HL-60 (cell line): ENCODE measurements at regions not wholly inside any gene's neighbourhood (a gene's known extent, or its start where the extent isn't known, plus 50 kb on each side); places are given as distances from the start of the nearest gene placed in this dataset.

Experiments
- CTCF ChIP-seq: IDR thresholded peaks from one replicate; pipeline ENCODE4 v1.5.1; 2011; ENCODE audit warnings: low read length, control low read depth, inconsistent platforms; ENCODE audit not compliant: insufficient read depth
- POLR2AphosphoS5 ChIP-seq: IDR thresholded peaks from 2 replicates; pipeline ENCODE4 v1.6.1; 2012; ENCODE audit warnings: low read depth

- TF ChIP-seq CTCF (no peak), POLR2AphosphoS5 (no peak)
Measured at GRCh38 chr18:67726882-67727281, 210.4 kb upstream of the DSEL start.
